Hepatocyte (in vitro differentiated cells): ENCODE measurements at regions not wholly inside any gene's neighbourhood (a gene's known extent, or its start where the extent isn't known, plus 50 kb on each side); places are given as distances from the start of the nearest gene placed in this dataset.

Experiments
- DNase-seq: peaks from one replicate; pipeline ENCODE4 v3.0.0-alpha.2; 2016; ENCODE audit warnings: low spot score
- H2AFZ ChIP-seq: fragments of 200-600 bp; sonication (generic); 2 replicates; pipeline ENCODE4 v1.6.0; 2016; ENCODE audit warnings: antibody characterized with exemption, mild to moderate bottlenecking
- H3K27ac ChIP-seq: fragments of 200-600 bp; sonication (generic); 2 replicates; pipeline ENCODE4 v1.5.1; 2016; ENCODE audit warnings: mild to moderate bottlenecking
- H3K27me3 ChIP-seq: fragments of 200-600 bp; sonication (generic); 2 replicates; pipeline ENCODE4 v1.6.1; 2016
- H3K36me3 ChIP-seq: fragments of 200-600 bp; sonication (generic); replicated peaks from 2 replicates; pipeline ENCODE4 v1.5.1; 2016; ENCODE audit warnings: low read depth; ENCODE audit not compliant: insufficient read depth
- H3K4me1 ChIP-seq: fragments of 200-600 bp; sonication (generic); 2 replicates; pipeline ENCODE4 v1.5.1; 2016; ENCODE audit warnings: mild to moderate bottlenecking, moderate library complexity; ENCODE audit not compliant: insufficient read depth
- H3K4me2 ChIP-seq: fragments of 200-600 bp; sonication (generic); 2 replicates; pipeline ENCODE4 v1.6.0; 2016
- H3K4me3 ChIP-seq: fragments of 200-600 bp; sonication (generic); 2 replicates; pipeline ENCODE4 v1.5.1; 2016; ENCODE audit warnings: mild to moderate bottlenecking
- H3K79me2 ChIP-seq: fragments of 200-600 bp; sonication (generic); 2 replicates; pipeline ENCODE4 v1.6.0; 2017; ENCODE audit warnings: mild to moderate bottlenecking
- H3K9me2 ChIP-seq: fragments of 200-600 bp; sonication (generic); replicated peaks from 2 replicates; pipeline ENCODE4 v1.6.0; 2017; ENCODE audit warnings: mild to moderate bottlenecking; ENCODE audit not compliant: insufficient read depth
- H3K9me3 ChIP-seq: fragments of 200-600 bp; sonication (generic); 2 replicates; pipeline ENCODE4 v1.5.1; 2016; ENCODE audit warnings: low read depth, mild to moderate bottlenecking
- H4K20me1 ChIP-seq: fragments of 200-600 bp; sonication (generic); 2 replicates; pipeline ENCODE4 v1.6.0; 2016; ENCODE audit warnings: mild to moderate bottlenecking; ENCODE audit not compliant: insufficient read depth, poor library complexity, severe bottlenecking
- EZH2 ChIP-seq: fragments of 200-600 bp; sonication (generic); IDR thresholded peaks from 2 replicates; pipeline ENCODE4 v1.6.1; 2016; ENCODE audit warnings: antibody characterized with exemption, mild to moderate bottlenecking, borderline replicate concordance
- EZH2phosphoT487 ChIP-seq: fragments of 200-600 bp; sonication (generic); IDR thresholded peaks from one replicate; pipeline ENCODE4 v1.6.1; 2018; ENCODE audit warnings: antibody characterized with exemption, mild to moderate bottlenecking, low read depth, moderate library complexity; ENCODE audit not compliant: unreplicated experiment, severe bottlenecking
- WGBS: methylation state at CpG from one replicate; pipeline ENCODE4 v1.1.6; 2016; ENCODE audit warnings: low lambda C conversion rate; ENCODE audit errors: missing lambda C conversion rate; 5-methylcytosine and 5-hydroxymethylcytosine counted together
- TF ChIP-seq, protein P1 (sequence below): fragments of 200-600 bp; sonication (generic); IDR thresholded peaks from 2 replicates; pipeline ENCODE4 v1.5.1; 2016; ENCODE audit warnings: antibody characterized with exemption, mild to moderate bottlenecking; ENCODE audit not compliant: poor library complexity

DNA sequence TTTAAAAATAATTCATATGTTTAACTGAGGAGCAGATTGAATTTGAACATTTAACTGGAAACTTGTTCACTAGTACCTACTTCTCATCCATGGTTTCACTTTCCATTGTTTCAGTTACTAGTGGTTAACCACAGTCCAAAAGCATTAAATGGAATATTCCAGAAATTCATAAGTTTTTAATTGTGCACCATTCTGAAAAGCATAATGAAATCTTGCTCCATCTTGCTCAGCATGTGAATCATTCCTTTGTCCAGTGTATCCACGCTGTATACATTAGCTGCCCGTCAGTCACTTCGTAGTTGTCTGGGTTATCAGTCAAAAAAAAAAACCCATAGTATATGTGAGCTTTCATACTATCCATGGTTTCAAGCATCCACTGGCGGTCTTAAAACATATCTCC, 217.6 kb downstream of the TPRG1 start:
- no peaks in the 10 kb centered on the region for H3K27me3 ChIP-seq
- no peaks in the 10 kb centered on the region for H3K9me3 ChIP-seq
- H2AFZ ChIP-seq: no peak overlapping the region
- H4K20me1 ChIP-seq: no peaks in the 10 kb centered on the region
- no peak overlapping the region for H3K27ac ChIP-seq
- H3K9me2 ChIP-seq: no peaks in the 10 kb centered on the region
- no peak overlapping the region for H3K4me2 ChIP-seq
- DNase-seq: no peak
- WGBS: 97% methylated on average over 4 of the region's 4 CpGs
- TF ChIP-seq EZH2phosphoT487: no peak
- TF ChIP-seq, protein P1, sequence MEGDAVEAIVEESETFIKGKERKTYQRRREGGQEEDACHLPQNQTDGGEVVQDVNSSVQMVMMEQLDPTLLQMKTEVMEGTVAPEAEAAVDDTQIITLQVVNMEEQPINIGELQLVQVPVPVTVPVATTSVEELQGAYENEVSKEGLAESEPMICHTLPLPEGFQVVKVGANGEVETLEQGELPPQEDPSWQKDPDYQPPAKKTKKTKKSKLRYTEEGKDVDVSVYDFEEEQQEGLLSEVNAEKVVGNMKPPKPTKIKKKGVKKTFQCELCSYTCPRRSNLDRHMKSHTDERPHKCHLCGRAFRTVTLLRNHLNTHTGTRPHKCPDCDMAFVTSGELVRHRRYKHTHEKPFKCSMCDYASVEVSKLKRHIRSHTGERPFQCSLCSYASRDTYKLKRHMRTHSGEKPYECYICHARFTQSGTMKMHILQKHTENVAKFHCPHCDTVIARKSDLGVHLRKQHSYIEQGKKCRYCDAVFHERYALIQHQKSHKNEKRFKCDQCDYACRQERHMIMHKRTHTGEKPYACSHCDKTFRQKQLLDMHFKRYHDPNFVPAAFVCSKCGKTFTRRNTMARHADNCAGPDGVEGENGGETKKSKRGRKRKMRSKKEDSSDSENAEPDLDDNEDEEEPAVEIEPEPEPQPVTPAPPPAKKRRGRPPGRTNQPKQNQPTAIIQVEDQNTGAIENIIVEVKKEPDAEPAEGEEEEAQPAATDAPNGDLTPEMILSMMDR: no peak
- no peak for TF ChIP-seq EZH2
- no peaks in the 10 kb centered on the region for H3K36me3 ChIP-seq
- no peaks in the 10 kb centered on the region for H3K79me2 ChIP-seq
- no peak overlapping the region for H3K4me3 ChIP-seq
- H3K4me1 ChIP-seq: no peaks in the 10 kb centered on the region

DNA sequence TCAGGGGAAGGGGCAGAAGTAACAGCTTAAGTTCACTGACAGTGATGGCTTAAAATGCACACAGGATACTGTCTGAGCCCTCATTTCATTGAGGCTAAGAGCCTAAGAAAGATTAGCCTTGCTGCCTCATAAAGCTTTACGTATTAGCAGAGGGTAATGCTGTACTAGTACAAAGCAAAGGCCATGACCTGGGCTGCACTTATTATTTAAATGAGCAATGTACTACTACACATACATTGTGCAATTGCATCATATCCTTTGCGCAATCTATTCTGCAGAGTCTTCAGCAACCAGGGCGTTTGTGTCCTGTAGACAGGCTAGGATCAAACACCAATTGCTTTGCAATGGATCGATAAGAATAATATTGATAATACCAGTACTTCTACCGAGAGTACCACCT, 221.8 kb downstream of the TPRG1 start:
- DNase-seq: peak; percentile 26
- Histone ChIP-seq H3K36me3 (no peaks in the 10 kb centered on the region), H4K20me1 (no peaks in the 10 kb centered on the region), H3K9me2 (no peaks in the 10 kb centered on the region), H2AFZ (no peak overlapping the region), H3K9me3 (no peaks in the 10 kb centered on the region), H3K4me1 (no peaks in the 10 kb centered on the region), H3K4me3 (no peak overlapping the region), H3K27ac (peak overlapping the region; percentile 63), H3K4me2 (no peak overlapping the region), H3K27me3 (no peaks in the 10 kb centered on the region), H3K79me2 (no peaks in the 10 kb centered on the region)
- TF ChIP-seq EZH2 (no peak), EZH2phosphoT487 (no peak)
- TF ChIP-seq, protein P1: no peak
- WGBS: 82% methylated on average over 5 of the region's 5 CpGs

DNA sequence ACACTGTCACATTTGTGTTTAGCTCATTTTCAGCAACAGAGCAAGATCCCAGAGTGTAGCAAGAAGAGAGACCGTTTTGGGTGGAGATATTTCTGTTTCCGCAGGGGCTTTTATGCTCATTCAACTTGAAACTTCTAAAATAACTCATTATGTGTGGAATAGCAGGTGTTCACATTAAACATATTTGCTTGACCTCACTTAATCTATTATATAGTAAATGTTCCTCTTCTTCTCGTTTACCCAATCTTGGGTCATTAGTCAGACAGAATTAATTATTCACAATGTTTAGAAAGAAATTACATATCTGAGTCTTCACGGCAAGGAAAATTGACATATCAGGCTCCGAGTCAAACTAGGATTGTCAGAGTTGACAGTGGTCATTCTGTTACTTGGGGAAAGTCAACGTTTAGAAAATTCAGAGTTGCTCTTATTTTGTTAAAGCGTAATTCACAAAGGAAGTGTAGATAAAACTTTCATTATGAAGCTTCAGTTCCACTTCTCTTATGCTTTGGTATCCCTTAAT, 222.9 kb downstream of the TPRG1 start:
- 87% methylated on average over 7 of the region's 7 CpGs for WGBS
- no peak for TF ChIP-seq EZH2
- TF ChIP-seq, protein P1: no peak
- no peak for TF ChIP-seq EZH2phosphoT487
- DNase-seq: no peak
- Histone ChIP-seq H3K9me2 (no peaks in the 10 kb centered on the region), H3K4me3 (no peak overlapping the region), H3K27ac (no peak overlapping the region), H3K27me3 (no peaks in the 10 kb centered on the region), H2AFZ (no peak overlapping the region), H3K4me1 (no peaks in the 10 kb centered on the region), H3K4me2 (no peak overlapping the region), H4K20me1 (no peaks in the 10 kb centered on the region), H3K9me3 (no peaks in the 10 kb centered on the region), H3K36me3 (no peaks in the 10 kb centered on the region), H3K79me2 (no peaks in the 10 kb centered on the region)

DNA sequence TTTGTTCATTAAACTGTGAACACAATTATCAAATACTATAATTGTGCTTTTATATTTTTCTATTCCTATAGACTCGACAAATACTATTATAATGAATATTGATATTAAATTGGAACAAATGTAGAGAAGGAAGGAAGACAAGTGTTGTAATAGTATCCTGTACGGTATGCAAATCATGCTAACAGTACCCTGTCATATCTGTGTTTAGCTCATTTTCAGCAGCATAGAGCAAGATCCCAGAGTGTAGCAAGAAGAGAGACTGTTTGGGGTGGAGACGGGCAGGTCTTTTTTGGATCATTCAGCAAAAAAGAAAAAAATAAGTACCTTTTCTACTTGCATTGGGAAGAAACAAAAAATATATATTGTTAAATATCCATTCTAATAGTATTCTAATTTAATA, 224.1 kb downstream of the TPRG1 start:
- H3K36me3 ChIP-seq: no peaks in the 10 kb centered on the region
- H3K4me3 ChIP-seq: no peak overlapping the region
- H3K27ac ChIP-seq: no peak overlapping the region
- no peaks in the 10 kb centered on the region for H3K27me3 ChIP-seq
- H3K4me1 ChIP-seq: no peaks in the 10 kb centered on the region
- no peak for DNase-seq
- no peaks in the 10 kb centered on the region for H4K20me1 ChIP-seq
- no peaks in the 10 kb centered on the region for H3K9me3 ChIP-seq
- TF ChIP-seq, protein P1: no peak
- TF ChIP-seq EZH2phosphoT487 (no peak), EZH2 (no peak)
- H2AFZ ChIP-seq: no peak overlapping the region
- H3K9me2 ChIP-seq: no peaks in the 10 kb centered on the region
- H3K4me2 ChIP-seq: no peak overlapping the region
- no peaks in the 10 kb centered on the region for H3K79me2 ChIP-seq
- 98% methylated on average over 3 of the region's 3 CpGs for WGBS
